ENCODE measurements at regions not wholly inside any gene's neighbourhood (a gene's known extent, or its start where the extent isn't known, plus 50 kb on each side); places are given as distances from the start of the nearest gene placed in this dataset.

GRCh38 chr11:33605703-33606102 is 94.9 kb downstream of the C11orf91 start:
- no peak for DNase-seq
- no peak for TF ChIP-seq CTCF (IDR thresholded peaks at IDR 0.05)
- H3K4me1 ChIP-seq (ENCODE audit: low read depth) = no peaks in the 10 kb centered on the region
- no peak for ATAC-seq
- no peak overlapping the region for H3K4me3 ChIP-seq
- H3K36me3 ChIP-seq (ENCODE audit: low read depth) = no peaks in the 10 kb centered on the region
- intact Hi-C loops (cut with DNase I, micrococcal nuclease) = no loop called here
- no peaks in the 10 kb centered on the region for H3K9me3 ChIP-seq

- intact Hi-C loops (cut with DNase I, micrococcal nuclease) = no loop called here
- DNase-seq (no peak), ATAC-seq (no peak)
- H3K36me3 ChIP-seq (ENCODE audit: low read depth) = no peaks in the 10 kb centered on the region
- no peaks in the 10 kb centered on the region for H3K9me3 ChIP-seq
- H3K4me3 ChIP-seq = no peak overlapping the region
- no peak for TF ChIP-seq CTCF (IDR thresholded peaks at IDR 0.05)
- H3K4me1 ChIP-seq (ENCODE audit: low read depth) = no peaks in the 10 kb centered on the region
These were observed 102.1 kb downstream of the C11orf91 start for GRCh38 chr11:33598426-33599069.

GRCh38 chr11:33594188-33594587 is 106.4 kb downstream of the C11orf91 start:
- no peaks in the 10 kb centered on the region for H3K36me3 ChIP-seq (ENCODE audit: low read depth)
- no peaks in the 10 kb centered on the region for H3K9me3 ChIP-seq
- DNase-seq (no peak), ATAC-seq (no peak)
- no peak overlapping the region for H3K4me3 ChIP-seq
- no peak for TF ChIP-seq CTCF (IDR thresholded peaks at IDR 0.05)
- intact Hi-C loops (cut with DNase I, micrococcal nuclease) = no loop called here
- no peaks in the 10 kb centered on the region for H3K4me1 ChIP-seq (ENCODE audit: low read depth)

GRCh38 chr11:33590441-33590840 is 110.2 kb downstream of the C11orf91 start:
- no peaks in the 10 kb centered on the region for H3K36me3 ChIP-seq (ENCODE audit: low read depth)
- H3K9me3 ChIP-seq = no peaks in the 10 kb centered on the region
- no peak overlapping the region for H3K4me3 ChIP-seq
- no peak for TF ChIP-seq CTCF (IDR thresholded peaks at IDR 0.05)
- ATAC-seq = no peak
- intact Hi-C loops (cut with DNase I, micrococcal nuclease) = no loop called here
- DNase-seq = no peak
- no peaks in the 10 kb centered on the region for H3K4me1 ChIP-seq (ENCODE audit: low read depth)

GRCh38 chr11:33588056-33588455 is 112.6 kb downstream of the C11orf91 start:
- ATAC-seq (no peak), DNase-seq (no peak)
- no peaks in the 10 kb centered on the region for H3K9me3 ChIP-seq
- H3K36me3 ChIP-seq (ENCODE audit: low read depth) = no peaks in the 10 kb centered on the region
- H3K4me3 ChIP-seq = no peak overlapping the region
- H3K4me1 ChIP-seq (ENCODE audit: low read depth) = no peaks in the 10 kb centered on the region
- intact Hi-C loops (cut with DNase I, micrococcal nuclease) = no loop called here
- TF ChIP-seq CTCF (IDR thresholded peaks at IDR 0.05) = no peak

Data from mucosa of descending colon (tissue), 3 donors.